ENCODE measurements at regions not wholly inside any gene's neighbourhood (a gene's known extent, or its start where the extent isn't known, plus 50 kb on each side); places are given as distances from the start of the nearest gene placed in this dataset.

- POLR2A ChIA-PET = no interaction called here
- Mint-ChIP-seq H3K4me1 (peaks cover 36% of the 10 kb centered on the region), H3K27ac (no peak overlapping the region), H3K27me3 (ENCODE audit: low read depth) (no peaks in the 10 kb centered on the region), H3K36me3 (no peaks in the 10 kb centered on the region; the same call in 1 of the 2 replicates), H3K9me3 (peaks cover 14% of the 10 kb centered on the region), H3K4me3 (no peak overlapping the region)
- CTCF ChIA-PET = no interaction called here
- TF ChIP-seq SOX15 (CRISPR knock-in tag; IDR thresholded peaks at IDR 0.05) (no peak), ZNF121 (CRISPR knock-in tag; IDR thresholded peaks at IDR 0.05) (no peak), ZNF263 (CRISPR knock-in tag; IDR thresholded peaks at IDR 0.05; ENCODE audit: low read depth) (no peak), ZNF396 (CRISPR knock-in tag; IDR thresholded peaks at IDR 0.05; ENCODE audit: borderline replicate concordance) (no peak), ARID4B (CRISPR knock-in tag; IDR thresholded peaks at IDR 0.05; ENCODE audit: borderline replicate concordance) (no peak), GTF2I (CRISPR knock-in tag; conservative IDR thresholded peaks at IDR 0.05) (no peak), NR1H2 (CRISPR knock-in tag; IDR thresholded peaks at IDR 0.05) (no peak), ETV6 (CRISPR knock-in tag; IDR thresholded peaks at IDR 0.05) (no peak), CREM (CRISPR knock-in tag; IDR thresholded peaks at IDR 0.05) (no peak), ZNF416 (CRISPR knock-in tag; IDR thresholded peaks at IDR 0.05) (no peak), NFYB (CRISPR knock-in tag; conservative IDR thresholded peaks at IDR 0.05; ENCODE audit: low read depth) (no peak), ZNF671 (CRISPR knock-in tag; IDR thresholded peaks at IDR 0.05) (no peak), IRF2 (CRISPR knock-in tag; IDR thresholded peaks at IDR 0.05; ENCODE audit: borderline replicate concordance, low read depth) (no peak), MXD4 (CRISPR knock-in tag; IDR thresholded peaks at IDR 0.05; ENCODE audit: borderline replicate concordance) (no peak), PRRX2 (CRISPR knock-in tag; IDR thresholded peaks at IDR 0.05) (no peak), NR3C1 (CRISPR knock-in tag; conservative IDR thresholded peaks at IDR 0.05; ENCODE audit: low read depth) (no peak), ZNF281 (CRISPR knock-in tag; IDR thresholded peaks at IDR 0.05) (no peak), ATF3 (CRISPR knock-in tag; conservative IDR thresholded peaks at IDR 0.05) (no peak), HMGXB4 (CRISPR knock-in tag; IDR thresholded peaks at IDR 0.05) (no peak), SP1 (CRISPR knock-in tag; conservative IDR thresholded peaks at IDR 0.05) (no peak)
- DNase-seq (ENCODE audit: low spot score) = no peak
- no peak for ATAC-seq
Measured at GRCh38 chr13:61095885-61096284, 319.8 kb downstream of the PCDH20 start.

Measured in WTC11 (cell line).